A549 (cell line): ENCODE measurements at regions not wholly inside any gene's neighbourhood (a gene's known extent, or its start where the extent isn't known, plus 50 kb on each side); places are given as distances from the start of the nearest gene placed in this dataset.

Experiments used
- ATAC-seq, 2 experiments: fragments of 200-7000 bp in 1 of 2; fragments of >200 bp in 1 of 2; cut with Nextera tagmentation in 1 of 2; cut with Tn5 transposase in 1 of 2; 3 replicates each; pipeline versions ENCODE4 v1.8.0 to v1.9.1; 2018 to 2020; ENCODE audit warnings: mild to moderate bottlenecking in 1 of 2, moderate library complexity in 1 of 2
- CTCF ChIA-PET: fragments of 300-600 bp; sonication (Branson Sonifier 250); formaldehyde crosslinking; extraction: SDS; loops from one replicate; lab custom pipeline; 2021; ENCODE audit warnings: antibody characterized with exemption, inconsistent platforms; lab: Yijun Ruan, JAX
- POLR2A ChIA-PET: fragments of 350-600 bp; formaldehyde crosslinking; extraction: SDS; loops from one replicate; lab custom pipeline; 2021; ENCODE audit warnings: antibody characterized with exemption, inconsistent platforms; lab: Yijun Ruan, JAX
- DNase-seq, 2 experiments: peaks; one replicate each; pipeline versions ENCODE4 v3.0.0 to v3.0.0-alpha.2; 2011 to 2016; ENCODE audit warnings: low read depth in 1 of 2, low spot score in 1 of 2
- FAIRE-seq: peaks from 2 replicates; lab custom pipeline; 2011; peaks lifted over from hg19 to GRCh38; lab: Jason Lieb, UNC
- H3K27ac ChIP-seq, 2 experiments: fragments of >200 bp; sonication (Bioruptor Twin); formaldehyde crosslinking; 3 replicates each; pipeline ENCODE4 v1.5.1; 2016 to 2017
- H3K4me1 ChIP-seq: fragments of >200 bp; sonication (Bioruptor Twin); formaldehyde crosslinking; 3 replicates; pipeline ENCODE4 v1.6.1; 2016
- H3K4me2 ChIP-seq: fragments of >200 bp; sonication (Bioruptor Twin); formaldehyde crosslinking; 3 replicates; pipeline ENCODE4 v1.6.1; 2016
- H3K4me3 ChIP-seq: fragments of >200 bp; sonication (Bioruptor Twin); formaldehyde crosslinking; 3 replicates; pipeline ENCODE4 v1.5.1; 2016
- H3K9me3 ChIP-seq: fragments of >200 bp; sonication (Bioruptor Twin); formaldehyde crosslinking; 3 replicates; pipeline ENCODE4 v1.6.1; 2016
- BHLHE40 ChIP-seq: IDR thresholded peaks from 2 replicates; pipeline ENCODE4 v1.6.1; 2012; ENCODE audit warnings: low read depth, low read length, inconsistent platforms
- ELK1 ChIP-seq: fragments of 150-350 bp; IDR thresholded peaks from 2 replicates; pipeline ENCODE4 v1.6.1; 2014; ENCODE audit warnings: low read depth, mild to moderate bottlenecking, low read length
- HMGXB4 ChIP-seq: fragments of 250-450 bp; sonication (Bioruptor Pico); IDR thresholded peaks from 2 replicates; pipeline ENCODE4 v1.5.0; 2021; ENCODE audit warnings: mild to moderate bottlenecking, moderate library complexity, borderline replicate concordance
- HOXB13 ChIP-seq: fragments of 250-450 bp; sonication (Bioruptor Pico); IDR thresholded peaks from 2 replicates; pipeline ENCODE4 v1.5.0; 2020; ENCODE audit warnings: low read depth, mild to moderate bottlenecking, moderate library complexity
- KDM5A ChIP-seq: fragments of 200-600 bp; sonication (generic); IDR thresholded peaks from 2 replicates; pipeline ENCODE4 v1.6.1; 2016; ENCODE audit warnings: antibody characterized with exemption, mild to moderate bottlenecking
- MAFK ChIP-seq: fragments of 450-650 bp; IDR thresholded peaks from 2 replicates; pipeline ENCODE4 v1.6.1; 2014; ENCODE audit not compliant: partially characterized antibody
- MAX ChIP-seq: IDR thresholded peaks from 2 replicates; pipeline ENCODE4 v1.6.1; 2012
- MYC ChIP-seq: IDR thresholded peaks from 2 replicates; pipeline ENCODE4 v1.6.1; 2012; ENCODE audit warnings: mild to moderate bottlenecking, inconsistent platforms, low read length, improper control_type of control experiment, borderline replicate concordance
- NPAS2 ChIP-seq: fragments of 250-450 bp; sonication (Bioruptor Pico); IDR thresholded peaks from 2 replicates; pipeline ENCODE4 v1.8.0; 2022; ENCODE audit warnings: mild to moderate bottlenecking, moderate library complexity, borderline replicate concordance
- NR3C1 ChIP-seq: fragments of >200 bp; sonication (Bioruptor Twin); formaldehyde crosslinking; IDR thresholded peaks from 3 replicates; pipeline ENCODE4 v1.6.1; 2017
- PBX3 ChIP-seq: IDR thresholded peaks from 2 replicates; pipeline ENCODE4 v1.6.1; 2012
- PHF8 ChIP-seq: fragments of 200-600 bp; sonication (generic); IDR thresholded peaks from 2 replicates; pipeline ENCODE4 v1.6.1; 2016; ENCODE audit warnings: low read depth, mild to moderate bottlenecking, antibody characterized with exemption, moderate library complexity, borderline replicate concordance
- RAD21 ChIP-seq, 2 experiments: fragments of >200 bp in 1 of 2; sonication (Bioruptor Twin) in 1 of 2; formaldehyde crosslinking in 1 of 2; IDR thresholded peaks in 1 of 2; conservative IDR thresholded peaks in 1 of 2; 2 replicates in 1 of 2; 3 replicates in 1 of 2; pipeline ENCODE4 v1.6.1; 2012 to 2018; ENCODE audit warnings: inconsistent platforms in 1 of 2
- REST ChIP-seq: fragments of 200-600 bp; sonication (generic); IDR thresholded peaks from 2 replicates; pipeline ENCODE4 v1.6.1; 2016; ENCODE audit warnings: antibody characterized with exemption, mild to moderate bottlenecking, moderate library complexity
- SREBF2 ChIP-seq: fragments of 450-650 bp; IDR thresholded peaks from 2 replicates; pipeline ENCODE4 v1.6.1; 2014; ENCODE audit warnings: mild to moderate bottlenecking, moderate library complexity
- TFCP2L1 ChIP-seq: fragments of 250-450 bp; sonication (Bioruptor Pico); IDR thresholded peaks from 2 replicates; pipeline ENCODE4 v1.5.0; 2021; ENCODE audit warnings: mild to moderate bottlenecking
- WGBS: methylation state at CpG from one replicate; pipeline ENCODE4 v1.1.6; 2017; ENCODE audit errors: missing lambda C conversion rate; 5-methylcytosine and 5-hydroxymethylcytosine counted together
- TF ChIP-seq, protein P1 (sequence below): fragments of >200 bp; sonication (Bioruptor Twin); formaldehyde crosslinking; IDR thresholded peaks from 3 replicates; pipeline ENCODE4 v1.5.1; 2016

DNA sequence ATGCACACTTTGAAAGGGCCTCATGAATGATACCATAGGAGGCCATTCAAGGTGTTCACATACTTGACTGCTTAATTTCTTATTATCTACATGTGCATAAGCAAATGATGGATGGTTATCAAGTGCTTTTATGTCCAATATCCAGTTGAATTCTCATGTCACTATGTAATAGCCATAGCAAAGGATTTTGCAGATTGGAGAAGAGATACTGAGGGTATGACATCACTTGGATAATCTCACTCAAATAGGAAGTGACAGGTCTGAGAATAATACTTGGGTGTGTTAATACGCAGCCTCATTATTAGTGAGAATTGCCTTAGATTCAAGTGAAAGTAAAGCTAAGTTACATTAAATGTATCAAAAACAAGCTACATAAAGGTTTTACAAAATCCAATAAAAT is 1208.6 kb downstream of the CDH11 start:
- DNase-seq = no peak
- Histone ChIP-seq H3K4me2 (no peak overlapping the region), H3K9me3 (no peaks in the 10 kb centered on the region), H3K4me1 (no peaks in the 10 kb centered on the region), H3K27ac (no peak overlapping the region)
- WGBS = 0% methylated on average over 1 of the region's 1 CpG
- ATAC-seq = no peak
- TF ChIP-seq BHLHE40 (no peak), HMGXB4 (no peak), NPAS2 (CRISPR knock-in tag) (no peak), MAFK (no peak), NR3C1 (no peak), PHF8 (no peak), PBX3 (no peak)
- TF ChIP-seq, protein P1, sequence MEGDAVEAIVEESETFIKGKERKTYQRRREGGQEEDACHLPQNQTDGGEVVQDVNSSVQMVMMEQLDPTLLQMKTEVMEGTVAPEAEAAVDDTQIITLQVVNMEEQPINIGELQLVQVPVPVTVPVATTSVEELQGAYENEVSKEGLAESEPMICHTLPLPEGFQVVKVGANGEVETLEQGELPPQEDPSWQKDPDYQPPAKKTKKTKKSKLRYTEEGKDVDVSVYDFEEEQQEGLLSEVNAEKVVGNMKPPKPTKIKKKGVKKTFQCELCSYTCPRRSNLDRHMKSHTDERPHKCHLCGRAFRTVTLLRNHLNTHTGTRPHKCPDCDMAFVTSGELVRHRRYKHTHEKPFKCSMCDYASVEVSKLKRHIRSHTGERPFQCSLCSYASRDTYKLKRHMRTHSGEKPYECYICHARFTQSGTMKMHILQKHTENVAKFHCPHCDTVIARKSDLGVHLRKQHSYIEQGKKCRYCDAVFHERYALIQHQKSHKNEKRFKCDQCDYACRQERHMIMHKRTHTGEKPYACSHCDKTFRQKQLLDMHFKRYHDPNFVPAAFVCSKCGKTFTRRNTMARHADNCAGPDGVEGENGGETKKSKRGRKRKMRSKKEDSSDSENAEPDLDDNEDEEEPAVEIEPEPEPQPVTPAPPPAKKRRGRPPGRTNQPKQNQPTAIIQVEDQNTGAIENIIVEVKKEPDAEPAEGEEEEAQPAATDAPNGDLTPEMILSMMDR = no peak
- TF ChIP-seq, all 56 proteins: peak for 0
- CTCF ChIA-PET = no interaction called here
- no peak overlapping the region for H3K4me3 ChIP-seq
- POLR2A ChIA-PET = no interaction called here
- FAIRE-seq = no peak

GRCh38 chr16:63907251-63907650 is 1214.6 kb downstream of the CDH11 start:
- 5% methylated on average over 2 of the region's 2 CpGs for WGBS
- ChIA-PET CTCF (no interaction called here), POLR2A (no interaction called here)
- Histone ChIP-seq H3K4me1 (no peaks in the 10 kb centered on the region), H3K9me3 (no peaks in the 10 kb centered on the region), H3K27ac (no peak overlapping the region), H3K4me2 (no peak overlapping the region), H3K4me3 (no peak overlapping the region)
- DNase-seq = no peak
- no peak for FAIRE-seq
- no peak for ATAC-seq
- no peak for TF ChIP-seq TFCP2L1
- TF ChIP-seq SREBF2 = no peak
- TF ChIP-seq HMGXB4 = no peak

GRCh38 chr16:63904930-63905329 is 1216.9 kb downstream of the CDH11 start:
- Histone ChIP-seq H3K9me3 (no peaks in the 10 kb centered on the region), H3K4me2 (no peak overlapping the region), H3K4me1 (no peaks in the 10 kb centered on the region), H3K4me3 (no peak overlapping the region), H3K27ac (no peak overlapping the region)
- POLR2A ChIA-PET = no interaction called here
- ATAC-seq (no peak), FAIRE-seq (no peak), DNase-seq (no peak)
- CTCF ChIA-PET = no interaction called here
- WGBS = 17% methylated on average over 1 of the region's 2 CpGs
- TF ChIP-seq MYC (no peak), REST (no peak), KDM5A (no peak), MAX (no peak), RAD21 (conservative IDR thresholded peaks at IDR 0.05 in 1 of 2, IDR thresholded peaks at IDR 0.05 in 1 of 2) (no peak), HOXB13 (CRISPR knock-in tag) (no peak), ELK1 (no peak), NPAS2 (CRISPR knock-in tag) (no peak)
